Adrenal gland (tissue), 5 donors: ENCODE measurements at regions not wholly inside any gene's neighbourhood (a gene's known extent, or its start where the extent isn't known, plus 50 kb on each side); places are given as distances from the start of the nearest gene placed in this dataset.

Experiments used
- POLR2A ChIP-seq, 2 donors: fragments of 450-650 bp; IDR thresholded peaks; one replicate each; pipeline ENCODE4 v1.6.1; 2017; ENCODE audit warnings: antibody characterized with exemption in 2 of 2, mild to moderate bottlenecking in 2 of 2, moderate library complexity in 1 of 2
- TF ChIP-seq, protein P1 (sequence below), 6 experiments: fragments of 450-650 bp in 4 of 6; fragments of 200-600 bp in 2 of 6; sonication (generic) in 1 of 6; IDR thresholded peaks; 1 replicate in 5 of 6; 2 replicates in 1 of 6; pipeline versions ENCODE4 v1.5.1 to v1.8.0; 2016 to 2021; ENCODE audit warnings: antibody characterized with exemption in 6 of 6, mild to moderate bottlenecking in 2 of 6, moderate library complexity in 1 of 6
- donor health status: DM: no; HTN: no; CAD: no.

DNA sequence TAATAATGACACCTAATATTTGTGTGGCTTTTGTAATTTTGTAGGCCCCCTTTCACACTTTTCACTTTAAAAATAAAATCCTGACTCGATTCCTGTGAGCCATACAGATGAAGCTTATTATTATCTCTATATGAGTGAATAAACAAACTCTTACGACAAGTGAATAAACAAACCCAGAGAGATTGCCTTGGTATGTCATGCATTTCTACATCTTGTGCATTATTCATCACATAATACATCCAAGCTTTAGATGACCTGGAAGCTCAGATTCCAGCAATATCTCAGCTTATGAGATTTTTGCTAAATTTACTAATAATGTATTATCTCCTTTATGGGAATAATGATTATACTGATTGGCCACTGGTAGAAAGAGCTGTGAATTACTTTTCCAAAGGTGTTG is 248.2 kb downstream of the TBX18 start:
- TF ChIP-seq, protein P1, sequence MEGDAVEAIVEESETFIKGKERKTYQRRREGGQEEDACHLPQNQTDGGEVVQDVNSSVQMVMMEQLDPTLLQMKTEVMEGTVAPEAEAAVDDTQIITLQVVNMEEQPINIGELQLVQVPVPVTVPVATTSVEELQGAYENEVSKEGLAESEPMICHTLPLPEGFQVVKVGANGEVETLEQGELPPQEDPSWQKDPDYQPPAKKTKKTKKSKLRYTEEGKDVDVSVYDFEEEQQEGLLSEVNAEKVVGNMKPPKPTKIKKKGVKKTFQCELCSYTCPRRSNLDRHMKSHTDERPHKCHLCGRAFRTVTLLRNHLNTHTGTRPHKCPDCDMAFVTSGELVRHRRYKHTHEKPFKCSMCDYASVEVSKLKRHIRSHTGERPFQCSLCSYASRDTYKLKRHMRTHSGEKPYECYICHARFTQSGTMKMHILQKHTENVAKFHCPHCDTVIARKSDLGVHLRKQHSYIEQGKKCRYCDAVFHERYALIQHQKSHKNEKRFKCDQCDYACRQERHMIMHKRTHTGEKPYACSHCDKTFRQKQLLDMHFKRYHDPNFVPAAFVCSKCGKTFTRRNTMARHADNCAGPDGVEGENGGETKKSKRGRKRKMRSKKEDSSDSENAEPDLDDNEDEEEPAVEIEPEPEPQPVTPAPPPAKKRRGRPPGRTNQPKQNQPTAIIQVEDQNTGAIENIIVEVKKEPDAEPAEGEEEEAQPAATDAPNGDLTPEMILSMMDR (IDR thresholded peaks at IDR 0.05) = no peak
- no peak for TF ChIP-seq POLR2A (IDR thresholded peaks at IDR 0.05)
